ENCODE measurements at regions not wholly inside any gene's neighbourhood (a gene's known extent, or its start where the extent isn't known, plus 50 kb on each side); places are given as distances from the start of the nearest gene placed in this dataset.

GRCh38 chr12:62078020-62078419 lies 182.2 kb upstream of the USP15 start:
- H3K4me3 ChIP-seq (ENCODE audit: low read depth, low read length) = no peak overlapping the region
- TF ChIP-seq CTCF (conservative IDR thresholded peaks at IDR 0.05; ENCODE audit: low read depth, low read length) = no peak
- no peak for DNase-seq (ENCODE audit: low read depth)

- no peak overlapping the region for H3K4me3 ChIP-seq (ENCODE audit: low read depth, low read length)
- no peak for DNase-seq (ENCODE audit: low read depth)
- TF ChIP-seq CTCF (conservative IDR thresholded peaks at IDR 0.05; ENCODE audit: low read depth, low read length) = no peak
These were observed 177.8 kb upstream of the USP15 start for GRCh38 chr12:62082448-62082847.

- DNase-seq (ENCODE audit: low read depth) = no peak
- no peak overlapping the region for H3K4me3 ChIP-seq (ENCODE audit: low read depth, low read length)
- no peak for TF ChIP-seq CTCF (conservative IDR thresholded peaks at IDR 0.05; ENCODE audit: low read depth, low read length)
These were observed 162.1 kb upstream of the USP15 start for GRCh38 chr12:62098132-62098531.

- no peak for TF ChIP-seq CTCF (conservative IDR thresholded peaks at IDR 0.05; ENCODE audit: low read depth, low read length)
- DNase-seq (ENCODE audit: low read depth) = no peak
- no peak overlapping the region for H3K4me3 ChIP-seq (ENCODE audit: low read depth, low read length)
These were observed 156.5 kb upstream of the USP15 start for GRCh38 chr12:62103748-62104147.

- no peak overlapping the region for H3K4me3 ChIP-seq (ENCODE audit: low read depth, low read length)
- no peak for DNase-seq (ENCODE audit: low read depth)
- no peak for TF ChIP-seq CTCF (conservative IDR thresholded peaks at IDR 0.05; ENCODE audit: low read depth, low read length)
These were observed 153.5 kb upstream of the USP15 start for GRCh38 chr12:62106547-62107185.

- no peak for DNase-seq (ENCODE audit: low read depth)
- no peak for TF ChIP-seq CTCF (conservative IDR thresholded peaks at IDR 0.05; ENCODE audit: low read depth, low read length)
- no peak overlapping the region for H3K4me3 ChIP-seq (ENCODE audit: low read depth, low read length)
These were observed 146.7 kb upstream of the USP15 start for GRCh38 chr12:62113366-62114011.

GRCh38 chr12:62116986-62117385 lies 143.2 kb upstream of the USP15 start:
- TF ChIP-seq CTCF (conservative IDR thresholded peaks at IDR 0.05; ENCODE audit: low read depth, low read length) = no peak
- no peak for DNase-seq (ENCODE audit: low read depth)
- no peak overlapping the region for H3K4me3 ChIP-seq (ENCODE audit: low read depth, low read length)

Data from epithelial cell of proximal tubule (primary cell).